DOHH2 (cell line): ENCODE measurements at regions not wholly inside any gene's neighbourhood (a gene's known extent, or its start where the extent isn't known, plus 50 kb on each side); places are given as distances from the start of the nearest gene placed in this dataset.

Experiments
- CTCF ChIP-seq: fragments of 200-600 bp; sonication (generic); IDR thresholded peaks from one replicate; pipeline ENCODE4 v1.5.1; 2014; ENCODE audit warnings: antibody characterized with exemption, mild to moderate bottlenecking, low read depth, low read length; ENCODE audit not compliant: poor library complexity, severe bottlenecking
- EZH2phosphoT487 ChIP-seq: fragments of 200-600 bp; sonication (generic); IDR thresholded peaks from 2 replicates; pipeline ENCODE4 v1.6.1; 2017; ENCODE audit warnings: borderline replicate concordance, mild to moderate bottlenecking, antibody characterized with exemption, low read length, moderate library complexity, mixed read lengths

DNA sequence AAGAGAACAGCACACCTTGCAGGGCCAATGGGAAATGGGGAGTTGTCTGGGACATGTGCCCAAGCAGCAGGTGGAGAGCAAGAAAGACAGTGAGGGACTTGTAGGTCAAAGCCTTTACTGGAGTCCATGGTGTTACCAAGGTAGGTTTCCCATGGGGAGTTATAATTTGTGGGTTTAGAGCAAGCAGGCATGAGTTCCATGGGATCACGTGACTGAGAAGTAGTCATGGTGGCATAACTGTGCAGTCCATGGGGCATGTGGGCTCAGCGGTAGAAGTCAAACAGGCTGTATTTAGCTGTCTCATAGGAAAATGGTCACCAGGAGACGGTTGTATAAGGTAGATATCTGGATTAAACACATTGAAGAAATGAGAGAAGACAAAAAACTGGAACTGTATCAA lies 715.1 kb downstream of the SLITRK1 start:
- TF ChIP-seq CTCF: no peak
- no peak for TF ChIP-seq EZH2phosphoT487
